ENCODE measurements at regions not wholly inside any gene's neighbourhood (a gene's known extent, or its start where the extent isn't known, plus 50 kb on each side); places are given as distances from the start of the nearest gene placed in this dataset.

- TF ChIP-seq POLR2A (IDR thresholded peaks at IDR 0.05), result no peak
- Histone ChIP-seq H3K36me3 (no peaks in the 10 kb centered on the region), H3K27ac (no peak overlapping the region), H3K27me3 (replicated peaks in 1 of 7) (no peaks in the 10 kb centered on the region), H3K4me3 (no peak overlapping the region), H3K9me3 (peaks cover 0 to 16% (median 4%) of the 10 kb centered on the region in 8 donors), H3K4me1 (no peaks in the 10 kb centered on the region)
- intact Hi-C loops (cut with DNase I; ENCODE audit: low total_unique reads), result no loop called here
- DNase-seq, result no peak
- 30 to 58% (median 49%) methylated on average over 2 of the region's 2 CpGs for WGBS, 5 donors
Observed at GRCh38 chr10:107889105-107889504, 724.6 kb upstream of the SORCS1 start.

DNA sequence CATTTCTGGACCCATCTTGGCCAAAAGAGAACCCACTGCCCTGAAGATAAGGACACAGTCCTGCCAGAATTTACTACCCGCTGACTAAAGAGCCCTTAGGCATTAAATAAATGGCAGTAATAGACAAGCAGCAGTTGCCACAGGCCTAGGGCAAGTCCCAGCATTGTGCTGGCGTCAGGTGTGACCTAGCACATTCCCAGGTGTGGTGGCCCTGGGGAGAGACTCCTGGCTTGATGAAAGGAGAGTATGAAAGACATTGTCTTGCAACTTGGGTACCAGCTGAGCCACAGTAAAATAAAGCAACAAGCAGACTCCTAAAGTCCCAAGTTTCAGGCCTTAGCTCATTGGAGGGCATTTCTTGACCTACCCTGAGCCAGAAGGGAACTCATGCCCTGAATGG lies 715.7 kb upstream of the SORCS1 start:
- no peaks in the 10 kb centered on the region for H3K36me3 ChIP-seq
- no peaks in the 10 kb centered on the region for H3K4me1 ChIP-seq
- no peak overlapping the region for H3K27ac ChIP-seq
- TF ChIP-seq POLR2A (IDR thresholded peaks at IDR 0.05) (no peak), POLR2AphosphoS5 (IDR thresholded peaks at IDR 0.05) (no peak)
- TF ChIP-seq, protein P1, sequence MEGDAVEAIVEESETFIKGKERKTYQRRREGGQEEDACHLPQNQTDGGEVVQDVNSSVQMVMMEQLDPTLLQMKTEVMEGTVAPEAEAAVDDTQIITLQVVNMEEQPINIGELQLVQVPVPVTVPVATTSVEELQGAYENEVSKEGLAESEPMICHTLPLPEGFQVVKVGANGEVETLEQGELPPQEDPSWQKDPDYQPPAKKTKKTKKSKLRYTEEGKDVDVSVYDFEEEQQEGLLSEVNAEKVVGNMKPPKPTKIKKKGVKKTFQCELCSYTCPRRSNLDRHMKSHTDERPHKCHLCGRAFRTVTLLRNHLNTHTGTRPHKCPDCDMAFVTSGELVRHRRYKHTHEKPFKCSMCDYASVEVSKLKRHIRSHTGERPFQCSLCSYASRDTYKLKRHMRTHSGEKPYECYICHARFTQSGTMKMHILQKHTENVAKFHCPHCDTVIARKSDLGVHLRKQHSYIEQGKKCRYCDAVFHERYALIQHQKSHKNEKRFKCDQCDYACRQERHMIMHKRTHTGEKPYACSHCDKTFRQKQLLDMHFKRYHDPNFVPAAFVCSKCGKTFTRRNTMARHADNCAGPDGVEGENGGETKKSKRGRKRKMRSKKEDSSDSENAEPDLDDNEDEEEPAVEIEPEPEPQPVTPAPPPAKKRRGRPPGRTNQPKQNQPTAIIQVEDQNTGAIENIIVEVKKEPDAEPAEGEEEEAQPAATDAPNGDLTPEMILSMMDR (IDR thresholded peaks at IDR 0.05 in 8 of 11, conservative IDR thresholded peaks at IDR 0.05 in 3 of 11), result no peak
- 68 to 94% (median 74%) methylated on average over 2 of the region's 2 CpGs for WGBS, 5 donors
- intact Hi-C loops (cut with DNase I; ENCODE audit: low total_unique reads), result no loop called here
- no peak for DNase-seq
- no peak overlapping the region for H3K4me3 ChIP-seq
- peaks cover 0 to 66% (median 44%) of the 10 kb centered on the region in 8 donors for H3K9me3 ChIP-seq
- no peaks in the 10 kb centered on the region for H3K27me3 ChIP-seq (replicated peaks in 1 of 7)

- no peak for TF ChIP-seq POLR2A (IDR thresholded peaks at IDR 0.05)
- TF ChIP-seq, protein P1 (IDR thresholded peaks at IDR 0.05 in 8 of 11, conservative IDR thresholded peaks at IDR 0.05 in 3 of 11), result no peak
- TF ChIP-seq POLR2AphosphoS5 (IDR thresholded peaks at IDR 0.05), result no peak
- no peaks in the 10 kb centered on the region for H3K4me1 ChIP-seq
- no peaks in the 10 kb centered on the region for H3K27me3 ChIP-seq (replicated peaks in 1 of 7)
- H3K36me3 ChIP-seq, result no peaks in the 10 kb centered on the region
- no peak overlapping the region for H3K27ac ChIP-seq
- intact Hi-C loops (cut with DNase I; ENCODE audit: low total_unique reads), result no loop called here
- peaks cover 0 to 17% (median 7%) of the 10 kb centered on the region in 8 donors for H3K9me3 ChIP-seq
- DNase-seq, result no peak
- 86 to 95% (median 88%) methylated on average over 3 of the region's 3 CpGs for WGBS, 5 donors
- H3K4me3 ChIP-seq, result no peak overlapping the region
Observed at GRCh38 chr10:107873007-107873406, 708.5 kb upstream of the SORCS1 start.

DNA sequence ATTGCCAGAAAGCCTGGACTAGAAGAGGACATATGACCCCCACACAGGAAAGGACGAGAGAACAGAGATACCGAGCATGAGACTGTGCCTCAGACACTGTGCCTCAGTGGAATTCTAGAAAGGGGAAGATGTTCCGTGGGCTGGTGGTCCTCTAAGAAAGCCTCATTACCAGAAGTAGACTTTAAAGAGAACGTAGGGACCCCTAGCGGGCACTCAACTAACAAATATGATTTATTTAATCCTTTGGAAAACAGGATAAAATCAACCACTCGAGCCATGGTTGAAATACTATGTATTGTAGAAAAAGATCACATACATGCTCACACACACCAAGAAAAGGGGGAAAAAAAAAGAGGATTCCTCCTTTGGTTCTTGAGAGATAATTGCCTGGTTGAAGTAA lies 701.2 kb upstream of the SORCS1 start:
- Histone ChIP-seq H3K27me3 (replicated peaks in 1 of 7) (no peaks in the 10 kb centered on the region), H3K4me1 (no peaks in the 10 kb centered on the region), H3K36me3 (no peaks in the 10 kb centered on the region), H3K4me3 (no peak overlapping the region), H3K27ac (no peak overlapping the region), H3K9me3 (no peaks in the 10 kb centered on the region)
- no peak for TF ChIP-seq POLR2AphosphoS5 (IDR thresholded peaks at IDR 0.05)
- TF ChIP-seq, protein P1 (IDR thresholded peaks at IDR 0.05 in 8 of 11, conservative IDR thresholded peaks at IDR 0.05 in 3 of 11), result no peak
- no peak for TF ChIP-seq POLR2A (IDR thresholded peaks at IDR 0.05)
- intact Hi-C loops (cut with DNase I; ENCODE audit: low total_unique reads), result no loop called here
- no peak for DNase-seq
- 69 to 77% (median 73%) methylated on average over 6 of the region's 6 CpGs for WGBS, 5 donors

DNA sequence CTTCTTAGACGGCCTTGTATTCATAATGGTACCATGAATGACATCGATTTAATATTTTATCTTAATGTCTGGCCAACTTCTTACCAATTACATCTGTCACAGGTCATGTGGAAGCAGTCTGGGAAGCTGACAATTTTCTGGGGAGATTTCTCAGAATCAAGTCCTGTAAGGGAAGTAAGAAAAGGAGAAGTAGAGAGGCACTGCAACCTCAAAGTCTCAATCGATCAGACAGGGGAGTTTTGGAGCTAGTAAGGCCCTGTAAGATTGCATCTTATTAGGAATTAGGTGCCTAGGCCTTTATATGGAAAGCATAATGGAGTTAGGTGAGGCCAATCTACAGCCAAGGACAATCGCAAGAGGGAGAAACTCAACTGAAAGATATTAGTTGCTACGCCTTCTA lies 694.6 kb upstream of the SORCS1 start:
- Histone ChIP-seq H3K36me3 (no peaks in the 10 kb centered on the region), H3K4me1 (no peaks in the 10 kb centered on the region), H3K4me3 (no peak overlapping the region), H3K27ac (no peak overlapping the region), H3K9me3 (no peaks in the 10 kb centered on the region), H3K27me3 (replicated peaks in 1 of 7) (no peaks in the 10 kb centered on the region)
- WGBS, 5 donors, result 63 to 69% (median 64%) methylated on average over 5 of the region's 5 CpGs
- no peak for TF ChIP-seq POLR2AphosphoS5 (IDR thresholded peaks at IDR 0.05)
- TF ChIP-seq POLR2A (IDR thresholded peaks at IDR 0.05), result no peak
- TF ChIP-seq, protein P1 (IDR thresholded peaks at IDR 0.05 in 8 of 11, conservative IDR thresholded peaks at IDR 0.05 in 3 of 11), result no peak
- DNase-seq, result no peak
- intact Hi-C loops (cut with DNase I; ENCODE audit: low total_unique reads), result no loop called here

Measured in spleen (tissue), 11 donors.